ENCODE measurements at regions not wholly inside any gene's neighbourhood (a gene's known extent, or its start where the extent isn't known, plus 50 kb on each side); places are given as distances from the start of the nearest gene placed in this dataset.

DNA sequence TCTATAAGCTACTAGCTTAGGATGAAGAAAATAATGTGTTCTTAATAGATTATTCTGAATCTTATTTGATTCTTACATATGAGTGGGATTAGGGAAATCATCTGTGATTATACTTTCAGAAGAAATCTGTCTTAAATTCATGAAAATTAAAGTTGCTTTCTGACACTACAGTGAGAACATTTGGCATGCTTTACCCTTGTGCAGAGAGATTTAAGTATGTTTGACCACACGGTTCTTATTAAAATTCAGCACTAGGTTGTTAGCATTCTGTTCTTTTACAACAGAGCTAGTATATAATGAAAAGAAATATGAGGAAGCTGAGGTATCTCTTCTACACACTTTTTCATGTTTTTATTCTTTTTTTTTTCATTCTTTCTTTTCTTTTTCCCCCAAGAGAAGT, 2723.9 kb downstream of the PCDH9 start:
- TF ChIP-seq, protein P1, sequence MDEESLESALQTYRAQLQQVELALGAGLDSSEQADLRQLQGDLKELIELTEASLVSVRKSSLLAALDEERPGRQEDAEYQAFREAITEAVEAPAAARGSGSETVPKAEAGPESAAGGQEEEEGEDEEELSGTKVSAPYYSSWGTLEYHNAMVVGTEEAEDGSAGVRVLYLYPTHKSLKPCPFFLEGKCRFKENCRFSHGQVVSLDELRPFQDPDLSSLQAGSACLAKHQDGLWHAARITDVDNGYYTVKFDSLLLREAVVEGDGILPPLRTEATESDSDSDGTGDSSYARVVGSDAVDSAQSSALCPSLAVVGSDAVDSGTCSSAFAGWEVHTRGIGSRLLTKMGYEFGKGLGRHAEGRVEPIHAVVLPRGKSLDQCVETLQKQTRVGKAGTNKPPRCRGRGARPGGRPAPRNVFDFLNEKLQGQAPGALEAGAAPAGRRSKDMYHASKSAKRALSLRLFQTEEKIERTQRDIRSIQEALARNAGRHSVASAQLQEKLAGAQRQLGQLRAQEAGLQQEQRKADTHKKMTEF (CRISPR knock-in tag; IDR thresholded peaks at IDR 0.05), result no peak
- TF ChIP-seq ZNF703 (CRISPR knock-in tag; IDR thresholded peaks at IDR 0.05; ENCODE audit: borderline replicate concordance) (no peak), FOSL2 (CRISPR knock-in tag; IDR thresholded peaks at IDR 0.05) (no peak), ZBTB49 (CRISPR knock-in tag; IDR thresholded peaks at IDR 0.05; ENCODE audit: borderline replicate concordance) (no peak), CTCF (CRISPR knock-in tag; IDR thresholded peaks at IDR 0.05) (no peak), POLR2A (IDR thresholded peaks at IDR 0.05; ENCODE audit: insufficient read depth in 1 of 2, low read depth in 2 of 2, low read length in 2 of 2) (no peak), TARDBP (CRISPR knock-in tag; IDR thresholded peaks at IDR 0.05) (no peak), SP2 (CRISPR knock-in tag; IDR thresholded peaks at IDR 0.05) (no peak), SRSF9 (IDR thresholded peaks at IDR 0.05; ENCODE audit: borderline replicate concordance, insufficient read depth, low read depth, low read length, poor library complexity, severe bottlenecking) (no peak), ATF7 (IDR thresholded peaks at IDR 0.05) (no peak), ATF7 (CRISPR knock-in tag; IDR thresholded peaks at IDR 0.05) (no peak)
